CD4-positive, alpha-beta T cell (primary cell): ENCODE measurements at regions not wholly inside any gene's neighbourhood (a gene's known extent, or its start where the extent isn't known, plus 50 kb on each side); places are given as distances from the start of the nearest gene placed in this dataset.

Source experiments
- ATAC-seq: fragments of 200-7000 bp; cut with Tn5 transposase; one replicate; pipeline ENCODE4 v1.10.0; 2022; ENCODE audit warnings: mild to moderate bottlenecking; ENCODE audit not compliant: poor library complexity
- CTCF ChIA-PET: fragments of 350-600 bp; sonication (Branson Sonifier 250); formaldehyde crosslinking; loops from one replicate; lab custom pipeline; 2021; ENCODE audit warnings: antibody characterized with exemption, inconsistent platforms; lab: Charles Lee
- POLR2A ChIA-PET: fragments of 350-600 bp; sonication (Branson Sonifier 250); formaldehyde crosslinking; loops from one replicate; lab custom pipeline; 2021; ENCODE audit warnings: antibody characterized with exemption, inconsistent platforms; lab: Charles Lee
- DNase-seq, 14 experiments: peaks; one replicate each; pipeline ENCODE4 v3.0.0-alpha.2; 2013 to 2020; ENCODE audit warnings: mixed read lengths in 2 of 14
- H3K27ac ChIP-seq, 2 donors: one replicate each; pipeline versions ENCODE4 v1.5.1 to v1.7.0; 2013; ENCODE audit warnings: low read length in 2 of 2, low read depth in 1 of 2, mild to moderate bottlenecking in 1 of 2
- H3K27me3 ChIP-seq, 2 experiments: 1 replicate in 1 of 2; 2 replicates in 1 of 2; pipeline versions ENCODE4 v1.6.1 to v1.7.0; 2013; ENCODE audit warnings: low read length in 2 of 2, control low read depth in 1 of 2, mild to moderate bottlenecking in 1 of 2, moderate library complexity in 1 of 2; ENCODE audit not compliant: insufficient read depth in 2 of 2, control insufficient read depth in 1 of 2
- H3K36me3 ChIP-seq: one replicate; pipeline ENCODE4 v1.6.1; 2013; ENCODE audit warnings: low read length, control low read depth; ENCODE audit not compliant: insufficient read depth
- H3K4me1 ChIP-seq: one replicate; pipeline ENCODE4 v1.6.1; 2013; ENCODE audit warnings: low read length, control low read depth; ENCODE audit not compliant: insufficient read depth
- H3K4me3 ChIP-seq: one replicate; pipeline ENCODE4 v1.5.1; 2013; ENCODE audit warnings: mild to moderate bottlenecking, low read length, moderate library complexity
- H3K9me3 ChIP-seq, 2 experiments: 1 replicate in 1 of 2; 2 replicates in 1 of 2; pipeline versions ENCODE4 v1.6.1 to v1.7.0; 2013; ENCODE audit warnings: low read length in 2 of 2, mild to moderate bottlenecking in 2 of 2, control low read depth in 1 of 2, moderate library complexity in 1 of 2; ENCODE audit not compliant: control insufficient read depth in 1 of 2, insufficient read depth in 1 of 2
- H3K27ac Mint-ChIP-seq: one replicate; pipeline ENCODE4 v1.8.0; 2020; ENCODE audit warnings: mixed read lengths
- H3K27me3 Mint-ChIP-seq: one replicate; pipeline ENCODE4 v1.8.0; 2021; ENCODE audit warnings: mixed read lengths
- H3K36me3 Mint-ChIP-seq: one replicate; pipeline ENCODE4 v1.8.0; 2021; ENCODE audit warnings: low read depth, mixed read lengths
- H3K4me1 Mint-ChIP-seq: one replicate; pipeline ENCODE4 v1.8.0; 2021; ENCODE audit warnings: low read depth, mixed read lengths
- H3K4me3 Mint-ChIP-seq: one replicate; pipeline ENCODE4 v1.8.0; 2020; ENCODE audit warnings: mild to moderate bottlenecking, mixed read lengths
- H3K9me3 Mint-ChIP-seq: one replicate; pipeline ENCODE4 v1.8.0; 2020; ENCODE audit warnings: mixed read lengths
- CTCF ChIP-seq: fragments of 200-600 bp; IDR thresholded peaks from one replicate; pipeline ENCODE4 v1.8.0; 2022; ENCODE audit warnings: antibody characterized with exemption, mild to moderate bottlenecking
- intact Hi-C, 2 experiments: fragments of 100-400 bp; cut with DNase I in 1 of 2; cut with micrococcal nuclease in 1 of 2; formaldehyde crosslinking; loops; one replicate each; pipeline versions ENCODE4 v1.15.1 to v1.9.0; 2023 to 2025; cut with DNase I, micrococcal nuclease

- ChIA-PET POLR2A (no interaction called here), CTCF (no interaction called here)
- no peaks in the 10 kb centered on the region for H3K9me3 ChIP-seq
- no peak overlapping the region for H3K27ac Mint-ChIP-seq
- DNase-seq (no peak), ATAC-seq (no peak)
- no peaks in the 10 kb centered on the region for H3K36me3 Mint-ChIP-seq
- H3K36me3 ChIP-seq: no peaks in the 10 kb centered on the region
- no peak overlapping the region for H3K4me3 Mint-ChIP-seq
- H3K4me3 ChIP-seq: no peak overlapping the region
- H3K27me3 ChIP-seq: no peaks in the 10 kb centered on the region
- H3K9me3 Mint-ChIP-seq: no peaks in the 10 kb centered on the region
- intact Hi-C loops: no loop called here
- peaks cover 6% of the 10 kb centered on the region for H3K27me3 Mint-ChIP-seq
- TF ChIP-seq CTCF: no peak
- H3K4me1 ChIP-seq: no peaks in the 10 kb centered on the region
- no peak overlapping the region for H3K27ac ChIP-seq
- H3K4me1 Mint-ChIP-seq: no peaks in the 10 kb centered on the region
Observed at GRCh38 chr18:22034276-22034675, 135.1 kb upstream of the GATA6 start.

GRCh38 chr18:22040533-22040932 is 128.9 kb upstream of the GATA6 start:
- CTCF ChIA-PET: no interaction called here

GRCh38 chr18:22043837-22044236 is 125.6 kb upstream of the GATA6 start:
- Mint-ChIP-seq H3K27ac (no peak overlapping the region), H3K27me3 (peaks cover 18% of the 10 kb centered on the region), H3K4me3 (no peak overlapping the region), H3K4me1 (no peaks in the 10 kb centered on the region), H3K9me3 (no peaks in the 10 kb centered on the region), H3K36me3 (no peaks in the 10 kb centered on the region)
- H3K9me3 ChIP-seq: no peaks in the 10 kb centered on the region
- CTCF ChIA-PET: no interaction called here
- intact Hi-C loops: no loop called here
- no peak overlapping the region for H3K4me3 ChIP-seq
- H3K27ac ChIP-seq: no peak overlapping the region
- peaks cover 0 to 4% of the 10 kb centered on the region in 2 experiments for H3K27me3 ChIP-seq
- no peaks in the 10 kb centered on the region for H3K36me3 ChIP-seq
- no peak for TF ChIP-seq CTCF
- ATAC-seq (no peak), DNase-seq (no peak)
- POLR2A ChIA-PET: no interaction called here
- no peaks in the 10 kb centered on the region for H3K4me1 ChIP-seq

More at GRCh38 chr18:22040533-22040932, 128.9 kb upstream of the GATA6 start:
- ATAC-seq (no peak), DNase-seq (no peak)
- no peaks in the 10 kb centered on the region for H3K4me1 Mint-ChIP-seq
- intact Hi-C loops: no loop called here
- no peaks in the 10 kb centered on the region for H3K36me3 Mint-ChIP-seq
- H3K27me3 Mint-ChIP-seq: peaks cover 13% of the 10 kb centered on the region
- no peak for TF ChIP-seq CTCF
- Histone ChIP-seq H3K27ac (no peak overlapping the region), H3K9me3 (no peaks in the 10 kb centered on the region), H3K27me3 (no peaks in the 10 kb centered on the region), H3K4me1 (no peaks in the 10 kb centered on the region), H3K36me3 (no peaks in the 10 kb centered on the region), H3K4me3 (no peak overlapping the region)
- POLR2A ChIA-PET: no interaction called here
- H3K27ac Mint-ChIP-seq: no peak overlapping the region
- H3K9me3 Mint-ChIP-seq: no peaks in the 10 kb centered on the region
- H3K4me3 Mint-ChIP-seq: no peak overlapping the region
